GM12892 (cell line): ENCODE measurements at regions not wholly inside any gene's neighbourhood (a gene's known extent, or its start where the extent isn't known, plus 50 kb on each side); places are given as distances from the start of the nearest gene placed in this dataset.
A peak's percentile ranks its signal among the peaks of the same experiment; 100 is the strongest.

Source experiments
- DNase-seq: peaks from one replicate; pipeline ENCODE4 v3.0.0; 2011; ENCODE audit not compliant: insufficient read length
- FAIRE-seq: peaks from 2 replicates; lab custom pipeline; 2011; peaks lifted over from hg19 to GRCh38; lab: Jason Lieb, UNC
- POLR2A ChIP-seq: IDR thresholded peaks from 2 replicates; pipeline ENCODE4 v1.6.1; 2011; ENCODE audit warnings: low read depth, low read length, control low read depth
- POLR2AphosphoS5 ChIP-seq: IDR thresholded peaks from 2 replicates; pipeline ENCODE4 v1.6.1; 2011; ENCODE audit warnings: low read depth, low read length, control low read depth
- TAF1 ChIP-seq: IDR thresholded peaks from 2 replicates; pipeline ENCODE4 v1.6.1; 2011; ENCODE audit warnings: low read depth, mild to moderate bottlenecking, control low read depth, low read length, borderline replicate concordance

- no peak for FAIRE-seq
- DNase-seq = no peak
- no peak for TF ChIP-seq POLR2A
- TF ChIP-seq POLR2AphosphoS5 = no peak
- no peak for TF ChIP-seq TAF1
These were observed 77.5 kb downstream of the FOXL3 start for GRCh38 chr7:367351-367901.

- no peak for DNase-seq
- FAIRE-seq = no peak
- TF ChIP-seq TAF1 (no peak), POLR2AphosphoS5 (no peak), POLR2A (no peak)
These were observed 78.9 kb downstream of the FOXL3 start for GRCh38 chr7:368651-369475.

- DNase-seq (no peak), FAIRE-seq (no peak)
- TF ChIP-seq TAF1 = no peak
- no peak for TF ChIP-seq POLR2A
- TF ChIP-seq POLR2AphosphoS5 = no peak
These were observed 79.7 kb downstream of the FOXL3 start for GRCh38 chr7:369476-370258.

GRCh38 chr7:370259-370625 lies 80.3 kb downstream of the FOXL3 start:
- no peak for FAIRE-seq
- TF ChIP-seq TAF1 (no peak), POLR2AphosphoS5 (no peak)
- no peak for DNase-seq

- FAIRE-seq = no peak
- TF ChIP-seq TAF1 = no peak
- TF ChIP-seq POLR2AphosphoS5 = no peak
- TF ChIP-seq POLR2A = no peak
- DNase-seq = no peak
These were observed 80.8 kb downstream of the FOXL3 start for GRCh38 chr7:370775-371118.

- DNase-seq (no peak), FAIRE-seq (no peak)
- TF ChIP-seq POLR2AphosphoS5 = no peak
- TF ChIP-seq TAF1 = no peak
- TF ChIP-seq POLR2A = no peak
These were observed 81.3 kb downstream of the FOXL3 start for GRCh38 chr7:371119-371778.

- FAIRE-seq (no peak), DNase-seq (no peak)
- TF ChIP-seq TAF1 (no peak), POLR2A (no peak), POLR2AphosphoS5 (no peak)
These were observed 82.0 kb downstream of the FOXL3 start for GRCh38 chr7:371779-372545.

GRCh38 chr7:372546-372931 lies 82.6 kb downstream of the FOXL3 start:
- FAIRE-seq = no peak

GRCh38 chr7:372932-373791 lies 83.2 kb downstream of the FOXL3 start:
- FAIRE-seq (no peak), DNase-seq (no peak)
- no peak for TF ChIP-seq POLR2AphosphoS5
- TF ChIP-seq POLR2A = no peak
- TF ChIP-seq TAF1 = no peak

More at GRCh38 chr7:372546-372931, 82.6 kb downstream of the FOXL3 start:
- DNase-seq = no peak
- no peak for TF ChIP-seq POLR2A
- no peak for TF ChIP-seq POLR2AphosphoS5
- no peak for TF ChIP-seq TAF1

- FAIRE-seq (no peak), DNase-seq (peak; percentile 19)
- TF ChIP-seq TAF1 (no peak), POLR2AphosphoS5 (no peak), POLR2A (no peak)
These were observed 84.1 kb downstream of the FOXL3 start for GRCh38 chr7:373818-374705.
